K562 (cell line): ENCODE measurements at regions not wholly inside any gene's neighbourhood (a gene's known extent, or its start where the extent isn't known, plus 50 kb on each side); places are given as distances from the start of the nearest gene placed in this dataset.
"Not testable (repeated sequence)": the region's sequence is repeated elsewhere in the genome, so short reads cannot be mapped to it uniquely, and the experiment has no call there.

Experiments
- ATAC-seq: fragments of 200-7000 bp; cut with Tn5 transposase; 3 replicates; pipeline ENCODE4 v1.9.1; 2020; ENCODE audit warnings: moderate library complexity
- BruUV-seq: library from RNA; stranded (reverse); fragments of 400-500 nt; replicated peaks from 2 replicates; lab custom pipeline; 2021; lab: Mats Ljungman, UMichigan
- CTCF ChIA-PET: fragments of 300-600 bp; formaldehyde crosslinking; extraction: SDS; loops from one replicate; lab custom pipeline; 2021; ENCODE audit warnings: low intra/inter-chr PET ratio; lab: Yijun Ruan, JAX
- POLR2A ChIA-PET: fragments of 300-600, 350-650 bp; sonication (Branson Sonifier 250); formaldehyde crosslinking; extraction: SDS; loops from one replicate; lab custom pipeline; 2021; ENCODE audit warnings: antibody characterized with exemption, inconsistent platforms; lab: Yijun Ruan, JAX
- DNase-seq, 4 experiments: peaks; one replicate each; pipeline versions ENCODE4 v3.0.0 to v3.0.0-alpha.2; 2011 to 2018; ENCODE audit warnings: low spot score in 3 of 4, mixed read lengths in 3 of 4; ENCODE audit errors: extremely low read depth in 1 of 4
- FAIRE-seq: peaks from 2 replicates; lab custom pipeline; 2011; peaks lifted over from hg19 to GRCh38; lab: Jason Lieb, UNC
- H2AFZ ChIP-seq: 2 replicates; pipeline ENCODE4 v1.6.0; 2011; ENCODE audit warnings: low read depth, low read length, control low read depth, inconsistent platforms
- H3K27ac ChIP-seq: fragments of 200-600 bp; 3 replicates; pipeline ENCODE4 v1.8.0; 2011; ENCODE audit warnings: low read depth, mild to moderate bottlenecking, control low read depth, inconsistent platforms, low read length, moderate library complexity, mixed read lengths; ENCODE audit errors: extremely low read depth
- H3K27me3 ChIP-seq, 2 experiments: fragments of 300-600 bp in 1 of 2; 2 replicates in 1 of 2; 3 replicates in 1 of 2; pipeline versions ENCODE4 v1.6.0 to v1.8.0; 2011; ENCODE audit warnings: inconsistent platforms in 2 of 2, low read length in 2 of 2, mild to moderate bottlenecking in 1 of 2, mixed read lengths in 1 of 2, moderate library complexity in 1 of 2; ENCODE audit not compliant: control insufficient read depth in 2 of 2, insufficient read depth in 2 of 2
- H3K36me3 ChIP-seq: fragments of 300-600 bp; 3 replicates; pipeline ENCODE4 v1.8.0; 2011; ENCODE audit warnings: mild to moderate bottlenecking, low read length, inconsistent platforms; ENCODE audit not compliant: control insufficient read depth, insufficient read depth
- H3K4me1 ChIP-seq, 2 experiments: fragments of 200-600 bp in 1 of 2; replicated peaks in 1 of 2; 2 replicates in 1 of 2; 3 replicates in 1 of 2; pipeline versions ENCODE4 v1.5.1 to v1.8.0; 2011; ENCODE audit warnings: inconsistent platforms in 2 of 2, low read length in 2 of 2, mild to moderate bottlenecking in 1 of 2, mixed read lengths in 1 of 2, moderate library complexity in 1 of 2; ENCODE audit not compliant: control insufficient read depth in 2 of 2, insufficient read depth in 2 of 2
- H3K4me2 ChIP-seq: 2 replicates; pipeline ENCODE4 v1.6.1; 2011; ENCODE audit warnings: low read length, control low read depth, inconsistent platforms, mixed read lengths; ENCODE audit not compliant: insufficient read depth
- H3K4me3 ChIP-seq: fragments of 200-600 bp; sonication (generic), shearing (Covaris generic); 2 replicates; pipeline ENCODE4 v1.5.1; 2016; ENCODE audit warnings: control low read depth, inconsistent platforms
- H3K79me2 ChIP-seq: fragments of 200-600 bp; 3 replicates; pipeline ENCODE4 v1.8.0; 2011; ENCODE audit warnings: low read length, inconsistent platforms; ENCODE audit not compliant: control insufficient read depth, insufficient read depth
- H3K9ac ChIP-seq, 2 experiments: 2 replicates each; pipeline versions ENCODE4 v1.6.0 to v1.6.1; 2011; ENCODE audit warnings: low read depth in 2 of 2, low read length in 2 of 2, control low read depth in 1 of 2, inconsistent platforms in 1 of 2, mild to moderate bottlenecking in 1 of 2, mixed read lengths in 1 of 2; ENCODE audit not compliant: insufficient read depth in 1 of 2
- H3K9me1 ChIP-seq: one replicate; pipeline ENCODE4 v1.6.0; 2011; ENCODE audit warnings: inconsistent platforms, mild to moderate bottlenecking, low read length, moderate library complexity; ENCODE audit not compliant: control insufficient read depth, insufficient read depth
- H3K9me3 ChIP-seq: replicated peaks from 2 replicates; pipeline ENCODE4 v1.5.1; 2011; ENCODE audit warnings: low read depth, low read length, inconsistent platforms; ENCODE audit not compliant: control insufficient read depth, insufficient read depth
- H4K20me1 ChIP-seq: replicated peaks from 2 replicates; pipeline ENCODE4 v1.6.1; 2011; ENCODE audit warnings: low read length, inconsistent platforms, mixed read lengths; ENCODE audit not compliant: control insufficient read depth, insufficient read depth
- CBFB ChIP-seq: sonication (generic); formaldehyde crosslinking; IDR thresholded peaks from 2 replicates; pipeline ENCODE4 v1.4.0; 2020; ENCODE audit warnings: mild to moderate bottlenecking, missing genetic modification reagents
- HES1 ChIP-seq: fragments of 450-650 bp; IDR thresholded peaks from 2 replicates; pipeline ENCODE4 v1.6.1; 2016; ENCODE audit warnings: low read depth, mild to moderate bottlenecking, moderate library complexity
- USF2 ChIP-seq: sonication (generic); formaldehyde crosslinking; IDR thresholded peaks from 2 replicates; pipeline ENCODE4 v1.5.0; 2020; ENCODE audit warnings: missing genetic modification reagents
- ZNF316 ChIP-seq: fragments of 450-650 bp; IDR thresholded peaks from 2 replicates; pipeline ENCODE4 v1.6.1; 2016
- ZNF609 ChIP-seq: sonication (generic); formaldehyde crosslinking; IDR thresholded peaks from 2 replicates; pipeline ENCODE4 v1.8.1; 2023; ENCODE audit warnings: missing genetic modification reagents, mild to moderate bottlenecking, borderline replicate concordance
- WGBS: fragments of 100-300 bp; shearing (Covaris generic); methylation state at CpG from one replicate; pipeline ENCODE4 v1.1.6; 2016; ENCODE audit warnings: low coverage, mixed read lengths; ENCODE audit not compliant: insufficient coverage; ENCODE audit errors: missing lambda C conversion rate; 5-methylcytosine and 5-hydroxymethylcytosine counted together
- in situ Hi-C: fragments of 300-500 bp; cut with MboI; formaldehyde crosslinking; loops from 4 replicates; pipeline ENCODE4 v1.15.0; 2018; ENCODE audit warnings: inconsistent platforms, mixed read lengths
- intact Hi-C: fragments of 100-400 bp; cut with micrococcal nuclease; formaldehyde crosslinking; loops from 2 replicates; pipeline ENCODE4 v1.14.2; 2022

- TF ChIP-seq ZNF609 (CRISPR knock-in tag) (no peak), CBFB (CRISPR knock-in tag) (no peak)
Measured at GRCh38 chr10:125236091-125236490, 75.7 kb upstream of the CTBP2 start (continued).

GRCh38 chr10:125235093-125236069 is 75.0 kb upstream of the CTBP2 start:
- H3K36me3 ChIP-seq, result no peaks in the 10 kb centered on the region
- no peak overlapping the region for H3K4me3 ChIP-seq
- H2AFZ ChIP-seq, result no peak overlapping the region
- H3K27me3 ChIP-seq, result peaks cover 0 to 19% of the 10 kb centered on the region in 2 experiments; a peak in 2 of 5 replicates
- WGBS, result 1% methylated on average over 6 of the region's 6 CpGs
- no peaks in the 10 kb centered on the region for H3K79me2 ChIP-seq
- H3K4me2 ChIP-seq, result no peak overlapping the region
- no peak overlapping the region for H3K9ac ChIP-seq
- in situ Hi-C loops (no loop called here), intact Hi-C loops (no loop called here)
- H3K4me1 ChIP-seq, result 0 out of 5 replicates have a peak, but pooled peaks cover 0 to 3% of the 10 kb centered on the region in 2 experiments
- H3K27ac ChIP-seq, result no peak overlapping the region
- no peak for TF ChIP-seq HES1
- TF ChIP-seq USF2, result peak; percentile 39
- 0 out of 2 replicates have a peak, but pooled peaks have one; percentile 3 for TF ChIP-seq ZNF316
- ChIA-PET CTCF (no interaction called here), POLR2A (no interaction called here)
- ATAC-seq, result no peak
- FAIRE-seq, result no peak
- H3K9me3 ChIP-seq, result no peaks in the 10 kb centered on the region
- BruUV-seq, result no TSS peak
- no peaks in the 10 kb centered on the region for H3K9me1 ChIP-seq
- no peak for DNase-seq
- no peaks in the 10 kb centered on the region for H4K20me1 ChIP-seq

- intact Hi-C loops, H3K9me3 ChIP-seq, H3K36me3 ChIP-seq, CTCF ChIA-PET, H4K20me1 ChIP-seq, H3K27ac ChIP-seq, BruUV-seq, H3K4me2 ChIP-seq, DNase-seq, H3K4me1 ChIP-seq, H2AFZ ChIP-seq, ATAC-seq, H3K4me3 ChIP-seq, H3K9me1 ChIP-seq, FAIRE-seq, H3K79me2 ChIP-seq, in situ Hi-C loops, H3K9ac ChIP-seq: not testable (repeated sequence)
- 0% methylated on average over 1 of the region's 4 CpGs for WGBS
- POLR2A ChIA-PET, result interaction anchor here (0.5 to 1.3 kb wide), 2 partner anchors 11 to 893 kb away, joined by 4 to 5 read pairs; no protein-coding TSS in a partner anchor
- H3K27me3 ChIP-seq, result peaks cover 0 to 19% of the 10 kb centered on the region in 2 experiments; a peak in 2 of 5 replicates
Measured at GRCh38 chr10:125234576-125234975, 74.2 kb upstream of the CTBP2 start.
